ENCODE measurements at regions not wholly inside any gene's neighbourhood (a gene's known extent, or its start where the extent isn't known, plus 50 kb on each side); places are given as distances from the start of the nearest gene placed in this dataset.

- no peak for TF ChIP-seq CTCF (IDR thresholded peaks at IDR 0.05; ENCODE audit: unreplicated experiment in 3 of 3)
- Mint-ChIP-seq H3K4me1 (no peaks in the 10 kb centered on the region), H3K27me3 (ENCODE audit: low read depth) (no peaks in the 10 kb centered on the region), H3K9me3 (peaks cover 2% of the 10 kb centered on the region), H3K4me3 (no peak overlapping the region), H3K36me3 (ENCODE audit: low read depth) (no peaks in the 10 kb centered on the region), H3K27ac (no peak overlapping the region)
These were observed 145.4 kb upstream of the EYS start for GRCh38 chr6:65852369-65852852.

- no peak overlapping the region for H3K27ac Mint-ChIP-seq
- H3K27me3 Mint-ChIP-seq (ENCODE audit: low read depth): no peaks in the 10 kb centered on the region
These were observed 123.1 kb upstream of the EYS start for GRCh38 chr6:65830151-65830550.

GRCh38 chr6:65819152-65819551 is 112.1 kb upstream of the EYS start:
- Mint-ChIP-seq H3K4me3 (no peak overlapping the region), H3K27ac (no peak overlapping the region), H3K27me3 (ENCODE audit: low read depth) (no peaks in the 10 kb centered on the region), H3K36me3 (ENCODE audit: low read depth) (no peaks in the 10 kb centered on the region), H3K4me1 (no peaks in the 10 kb centered on the region), H3K9me3 (peaks cover 4% of the 10 kb centered on the region)
- TF ChIP-seq CTCF (IDR thresholded peaks at IDR 0.05; ENCODE audit: unreplicated experiment in 3 of 3): no peak

More at GRCh38 chr6:65830151-65830550, 123.1 kb upstream of the EYS start:
- Mint-ChIP-seq H3K4me3 (no peak overlapping the region), H3K9me3 (no peaks in the 10 kb centered on the region), H3K36me3 (ENCODE audit: low read depth) (no peaks in the 10 kb centered on the region), H3K4me1 (no peaks in the 10 kb centered on the region)
- TF ChIP-seq CTCF (IDR thresholded peaks at IDR 0.05; ENCODE audit: unreplicated experiment in 3 of 3): no peak

GRCh38 chr6:65818576-65818975 is 111.5 kb upstream of the EYS start:
- H3K27ac Mint-ChIP-seq: no peak overlapping the region
- H3K4me1 Mint-ChIP-seq: no peaks in the 10 kb centered on the region
- peaks cover 4% of the 10 kb centered on the region for H3K9me3 Mint-ChIP-seq
- H3K4me3 Mint-ChIP-seq: no peak overlapping the region
- TF ChIP-seq CTCF (IDR thresholded peaks at IDR 0.05; ENCODE audit: unreplicated experiment in 3 of 3): no peak
- no peaks in the 10 kb centered on the region for H3K36me3 Mint-ChIP-seq (ENCODE audit: low read depth)
- H3K27me3 Mint-ChIP-seq (ENCODE audit: low read depth): no peaks in the 10 kb centered on the region

GRCh38 chr6:65816991-65817390 is 110.0 kb upstream of the EYS start:
- Mint-ChIP-seq H3K9me3 (peaks cover 4% of the 10 kb centered on the region), H3K27ac (no peak overlapping the region), H3K27me3 (ENCODE audit: low read depth) (no peaks in the 10 kb centered on the region), H3K4me1 (no peaks in the 10 kb centered on the region), H3K4me3 (no peak overlapping the region), H3K36me3 (ENCODE audit: low read depth) (no peaks in the 10 kb centered on the region)
- TF ChIP-seq CTCF (IDR thresholded peaks at IDR 0.05; ENCODE audit: unreplicated experiment in 3 of 3): no peak

GRCh38 chr6:65814071-65814470 is 107.0 kb upstream of the EYS start:
- Mint-ChIP-seq H3K4me1 (no peaks in the 10 kb centered on the region), H3K27ac (no peak overlapping the region), H3K27me3 (ENCODE audit: low read depth) (no peaks in the 10 kb centered on the region), H3K4me3 (no peak overlapping the region), H3K36me3 (ENCODE audit: low read depth) (no peaks in the 10 kb centered on the region), H3K9me3 (no peaks in the 10 kb centered on the region)
- TF ChIP-seq CTCF (IDR thresholded peaks at IDR 0.05; ENCODE audit: unreplicated experiment in 3 of 3): no peak

Data from nephron (organoid).